22Rv1 (cell line): ENCODE measurements at regions not wholly inside any gene's neighbourhood (a gene's known extent, or its start where the extent isn't known, plus 50 kb on each side); places are given as distances from the start of the nearest gene placed in this dataset.

Source experiments
- ZFX ChIP-seq: fragments of 450-650 bp; IDR thresholded peaks from 2 replicates; pipeline ENCODE4 v1.6.1; 2017; ENCODE audit warnings: antibody characterized with exemption, borderline replicate concordance
- TF ChIP-seq, protein P1 (sequence below): fragments of 450-650 bp; IDR thresholded peaks from 2 replicates; pipeline ENCODE4 v1.5.1; 2017; ENCODE audit warnings: mild to moderate bottlenecking

DNA sequence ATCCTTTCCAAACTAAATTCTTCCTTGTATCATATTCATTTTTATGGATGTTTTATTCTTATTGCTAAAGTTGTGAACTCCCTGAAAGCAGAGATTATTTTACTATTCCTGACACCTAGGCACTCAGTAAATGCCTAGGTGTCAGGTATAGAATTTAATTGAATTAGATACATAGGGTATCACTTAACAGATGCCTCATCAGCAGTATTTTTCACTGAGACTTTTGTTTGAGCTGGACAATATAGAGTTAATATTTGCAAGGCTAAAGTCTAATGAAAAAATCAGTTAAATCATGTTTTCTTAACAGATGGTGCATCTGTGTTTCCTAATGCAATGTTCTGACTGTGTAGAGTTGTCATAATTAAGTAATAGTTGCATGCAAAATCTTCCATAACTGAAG lies 182.7 kb downstream of the DERA start:
- TF ChIP-seq, protein P1, sequence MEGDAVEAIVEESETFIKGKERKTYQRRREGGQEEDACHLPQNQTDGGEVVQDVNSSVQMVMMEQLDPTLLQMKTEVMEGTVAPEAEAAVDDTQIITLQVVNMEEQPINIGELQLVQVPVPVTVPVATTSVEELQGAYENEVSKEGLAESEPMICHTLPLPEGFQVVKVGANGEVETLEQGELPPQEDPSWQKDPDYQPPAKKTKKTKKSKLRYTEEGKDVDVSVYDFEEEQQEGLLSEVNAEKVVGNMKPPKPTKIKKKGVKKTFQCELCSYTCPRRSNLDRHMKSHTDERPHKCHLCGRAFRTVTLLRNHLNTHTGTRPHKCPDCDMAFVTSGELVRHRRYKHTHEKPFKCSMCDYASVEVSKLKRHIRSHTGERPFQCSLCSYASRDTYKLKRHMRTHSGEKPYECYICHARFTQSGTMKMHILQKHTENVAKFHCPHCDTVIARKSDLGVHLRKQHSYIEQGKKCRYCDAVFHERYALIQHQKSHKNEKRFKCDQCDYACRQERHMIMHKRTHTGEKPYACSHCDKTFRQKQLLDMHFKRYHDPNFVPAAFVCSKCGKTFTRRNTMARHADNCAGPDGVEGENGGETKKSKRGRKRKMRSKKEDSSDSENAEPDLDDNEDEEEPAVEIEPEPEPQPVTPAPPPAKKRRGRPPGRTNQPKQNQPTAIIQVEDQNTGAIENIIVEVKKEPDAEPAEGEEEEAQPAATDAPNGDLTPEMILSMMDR, result no peak
- TF ChIP-seq ZFX, result no peak
